Spinal cord (tissue), 9 donors: ENCODE measurements at regions not wholly inside any gene's neighbourhood (a gene's known extent, or its start where the extent isn't known, plus 50 kb on each side); places are given as distances from the start of the nearest gene placed in this dataset.
A peak's percentile ranks its signal among the peaks of the same experiment; 100 is the strongest.

Source experiments
- DNase-seq, 6 donors: peaks; one replicate each; pipeline versions ENCODE4 v3.0.0 to v3.0.0-alpha.2; 2013 to 2015; ENCODE audit warnings: low spot score in 6 of 6, low read depth in 4 of 6
- H3K27ac ChIP-seq: one replicate; pipeline ENCODE4 v1.5.1; 2013; ENCODE audit warnings: low read depth, low read length, control low read depth
- H3K27me3 ChIP-seq: one replicate; pipeline ENCODE4 v1.6.1; 2013; ENCODE audit warnings: low read length; ENCODE audit not compliant: control insufficient read depth, insufficient read depth
- H3K36me3 ChIP-seq: one replicate; pipeline ENCODE4 v1.6.1; 2013; ENCODE audit warnings: low read length; ENCODE audit not compliant: control insufficient read depth, insufficient read depth
- H3K4me1 ChIP-seq: one replicate; pipeline ENCODE4 v1.6.1; 2013; ENCODE audit warnings: low read length; ENCODE audit not compliant: control insufficient read depth, insufficient read depth
- H3K4me3 ChIP-seq: one replicate; pipeline ENCODE4 v1.5.1; 2013; ENCODE audit warnings: low read depth, low read length, control low read depth
- H3K9me3 ChIP-seq: one replicate; pipeline ENCODE4 v1.6.1; 2013; ENCODE audit warnings: low read length; ENCODE audit not compliant: control insufficient read depth, insufficient read depth
- WGBS: methylation state at CpG from one replicate; pipeline ENCODE4 v1.1.5; 2013; ENCODE audit warnings: missing lambda C conversion rate; ENCODE audit not compliant: insufficient coverage; 5-methylcytosine and 5-hydroxymethylcytosine counted together
- donor health status: healthy.

DNA sequence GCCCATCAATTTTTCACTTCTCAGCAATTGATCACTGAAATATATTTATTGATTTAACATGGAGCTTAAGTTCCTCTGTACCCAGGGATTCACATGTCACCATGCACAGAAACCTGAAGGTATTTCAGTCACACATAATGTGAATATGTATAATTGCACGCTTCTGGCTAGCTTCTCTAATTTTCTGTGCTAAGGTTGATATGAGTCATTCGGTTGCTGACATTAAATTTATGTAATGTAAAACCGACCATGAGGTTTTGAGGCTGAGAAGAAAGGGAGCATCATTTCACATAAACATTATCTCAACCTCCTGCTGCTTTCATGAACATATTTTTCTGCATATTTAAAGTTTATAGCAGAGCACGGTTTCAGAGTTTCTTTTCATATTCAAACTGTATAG is 381.0 kb upstream of the TPK1 start:
- H3K4me1 ChIP-seq, result no peaks in the 10 kb centered on the region
- no peaks in the 10 kb centered on the region for H3K36me3 ChIP-seq
- no peak overlapping the region for H3K27ac ChIP-seq
- H3K9me3 ChIP-seq, result peaks cover 2% of the 10 kb centered on the region
- DNase-seq, result no peak
- no peak overlapping the region for H3K4me3 ChIP-seq
- H3K27me3 ChIP-seq, result no peaks in the 10 kb centered on the region
- WGBS, result no CpG with 5 or more reads among the region's 4 CpGs

DNA sequence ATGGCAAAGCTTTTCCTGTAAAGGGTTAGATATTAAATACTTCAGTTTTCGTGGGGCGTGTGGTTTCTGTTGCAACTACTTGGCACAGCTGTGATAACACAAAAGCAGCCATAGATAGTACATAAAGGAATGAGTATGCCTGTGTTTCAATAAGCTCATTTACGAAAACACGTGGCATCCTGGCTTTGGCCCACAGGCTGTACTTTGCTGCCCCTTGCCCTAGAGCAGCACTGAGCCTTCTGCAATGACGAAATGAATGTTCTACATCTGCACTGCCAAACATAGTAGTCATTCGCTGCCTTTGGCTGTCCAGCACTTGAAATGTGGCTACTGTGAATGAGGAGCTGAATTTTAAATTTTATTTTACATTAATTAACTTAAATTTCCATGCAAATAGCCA is 376.2 kb upstream of the TPK1 start:
- Histone ChIP-seq H3K9me3 (peaks cover 1% of the 10 kb centered on the region), H3K4me1 (no peaks in the 10 kb centered on the region), H3K27ac (no peak overlapping the region), H3K36me3 (no peaks in the 10 kb centered on the region), H3K4me3 (no peak overlapping the region), H3K27me3 (no peaks in the 10 kb centered on the region)
- peak in 4 of 6 donors; percentile 2 to 49 (median 24) for DNase-seq
- WGBS, result 60% methylated on average over 4 of the region's 6 CpGs

DNA sequence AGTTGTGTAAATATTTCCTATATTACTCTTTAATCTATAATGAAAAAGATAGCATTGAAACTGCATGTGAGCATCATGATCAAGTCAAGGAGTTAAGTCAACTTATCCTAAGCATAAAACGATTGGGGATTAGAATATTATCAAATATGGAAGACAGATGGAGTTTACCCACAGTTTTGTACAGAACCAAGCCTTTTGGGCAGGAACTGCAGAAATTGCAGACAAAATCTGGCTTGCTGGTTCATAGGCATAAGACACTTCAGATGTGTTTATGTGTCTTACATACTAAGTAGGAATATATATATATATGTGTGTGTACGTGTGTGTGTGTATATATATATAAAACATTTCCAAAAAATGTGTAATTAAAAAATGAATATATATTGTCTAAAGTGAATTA is 375.4 kb upstream of the TPK1 start:
- Histone ChIP-seq H3K4me3 (no peak overlapping the region), H3K27ac (no peak overlapping the region), H3K27me3 (no peaks in the 10 kb centered on the region), H3K4me1 (no peaks in the 10 kb centered on the region), H3K36me3 (no peaks in the 10 kb centered on the region), H3K9me3 (peaks cover 1% of the 10 kb centered on the region)
- peak in 1 of 6 donors; percentile 61 for DNase-seq
- 80% methylated on average over 1 of the region's 2 CpGs for WGBS

DNA sequence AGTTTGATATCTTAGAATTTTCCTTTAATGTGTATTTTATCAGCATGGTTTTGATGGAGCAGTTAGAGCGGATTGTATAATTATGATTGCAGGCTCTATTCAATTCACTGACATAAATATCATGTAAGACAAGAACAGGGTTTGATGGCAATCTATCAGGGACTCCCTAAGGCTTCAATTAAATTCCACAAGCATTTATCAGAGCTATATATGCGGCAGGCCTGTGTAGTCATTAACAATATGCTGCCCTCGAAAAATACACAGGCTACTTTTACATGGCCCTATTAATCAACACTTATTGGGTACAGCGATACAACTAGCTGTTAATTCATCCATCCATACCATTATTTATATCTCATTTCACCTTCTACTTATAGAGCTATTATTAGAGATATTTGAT is 358.1 kb upstream of the TPK1 start:
- H3K36me3 ChIP-seq, result no peaks in the 10 kb centered on the region
- no peaks in the 10 kb centered on the region for H3K27me3 ChIP-seq
- H3K4me1 ChIP-seq, result no peaks in the 10 kb centered on the region
- DNase-seq, result peak in 1 of 6 donors; percentile 48
- no peak overlapping the region for H3K27ac ChIP-seq
- no peak overlapping the region for H3K4me3 ChIP-seq
- peaks cover 1% of the 10 kb centered on the region for H3K9me3 ChIP-seq
- WGBS, result 100% methylated on average over 1 of the region's 4 CpGs

DNA sequence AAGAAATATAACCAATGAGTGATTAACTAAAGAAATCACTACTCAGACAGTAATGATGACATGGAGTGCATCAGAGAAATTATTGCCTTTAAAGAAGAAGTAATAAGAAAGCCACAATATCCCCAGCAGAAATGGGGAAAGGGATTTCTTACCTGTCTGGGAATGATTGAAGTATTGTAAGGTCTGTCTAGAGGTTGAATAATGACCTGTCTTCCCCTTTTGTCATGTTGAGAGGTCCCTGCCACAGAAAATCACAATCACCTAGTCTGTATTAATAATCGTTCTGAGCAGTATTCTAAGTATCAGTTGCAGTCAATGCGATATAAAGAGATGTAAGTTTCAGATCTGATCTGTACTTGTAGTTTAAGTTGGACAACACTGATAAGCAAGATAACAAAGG is 349.1 kb upstream of the TPK1 start:
- DNase-seq, result no peak
- Histone ChIP-seq H3K27ac (no peak overlapping the region), H3K9me3 (peaks cover 1% of the 10 kb centered on the region), H3K4me3 (no peak overlapping the region), H3K4me1 (no peaks in the 10 kb centered on the region), H3K36me3 (no peaks in the 10 kb centered on the region), H3K27me3 (no peaks in the 10 kb centered on the region)
- WGBS, result no CpG with 5 or more reads among the region's 2 CpGs

DNA sequence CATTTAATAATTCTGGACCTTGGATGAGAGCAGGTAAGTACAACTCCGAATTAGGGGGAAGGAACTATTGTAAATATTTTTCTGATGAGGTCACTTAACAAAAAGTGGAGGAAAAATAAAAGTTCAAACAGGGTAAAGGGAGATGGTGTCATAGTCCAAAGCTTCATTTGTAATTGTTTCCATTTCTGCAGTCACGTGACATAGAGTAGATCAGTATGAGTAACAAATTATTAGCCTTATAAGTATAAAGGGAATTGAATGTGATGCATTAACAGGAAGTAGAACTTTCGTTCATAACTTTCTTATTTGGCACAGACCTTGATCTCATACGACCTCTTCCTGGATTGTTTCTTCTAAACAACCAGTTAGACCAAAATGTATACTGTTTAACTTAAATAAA is 347.2 kb upstream of the TPK1 start:
- H3K27ac ChIP-seq, result no peak overlapping the region
- H3K4me1 ChIP-seq, result no peaks in the 10 kb centered on the region
- no peak for DNase-seq
- H3K36me3 ChIP-seq, result no peaks in the 10 kb centered on the region
- no peaks in the 10 kb centered on the region for H3K27me3 ChIP-seq
- no peaks in the 10 kb centered on the region for H3K9me3 ChIP-seq
- H3K4me3 ChIP-seq, result no peak overlapping the region
- 56% methylated on average over 1 of the region's 4 CpGs for WGBS

DNA sequence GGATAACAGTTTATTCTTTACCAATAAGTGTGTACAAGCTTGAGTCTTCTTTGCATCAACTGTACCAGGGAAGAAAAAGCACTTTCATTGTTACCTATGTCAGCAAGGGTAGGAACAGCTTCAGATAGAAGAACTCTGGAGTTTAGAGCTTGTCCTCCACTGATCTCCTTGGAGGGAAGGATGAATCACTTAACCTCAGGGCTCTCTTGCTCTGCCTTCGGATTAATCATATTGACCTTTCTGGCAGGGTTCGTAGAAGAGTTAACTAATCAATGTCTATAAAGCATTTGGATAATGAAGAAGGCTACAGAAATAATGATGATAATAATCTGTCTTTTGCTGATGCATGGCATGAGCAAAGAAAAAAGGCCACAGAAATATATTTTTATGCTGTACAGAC is 339.5 kb upstream of the TPK1 start:
- H3K36me3 ChIP-seq, result no peaks in the 10 kb centered on the region
- no peaks in the 10 kb centered on the region for H3K27me3 ChIP-seq
- no peaks in the 10 kb centered on the region for H3K9me3 ChIP-seq
- WGBS, result 90% methylated on average over 2 of the region's 2 CpGs
- H3K27ac ChIP-seq, result no peak overlapping the region
- H3K4me1 ChIP-seq, result no peaks in the 10 kb centered on the region
- no peak overlapping the region for H3K4me3 ChIP-seq
- DNase-seq, result no peak

DNA sequence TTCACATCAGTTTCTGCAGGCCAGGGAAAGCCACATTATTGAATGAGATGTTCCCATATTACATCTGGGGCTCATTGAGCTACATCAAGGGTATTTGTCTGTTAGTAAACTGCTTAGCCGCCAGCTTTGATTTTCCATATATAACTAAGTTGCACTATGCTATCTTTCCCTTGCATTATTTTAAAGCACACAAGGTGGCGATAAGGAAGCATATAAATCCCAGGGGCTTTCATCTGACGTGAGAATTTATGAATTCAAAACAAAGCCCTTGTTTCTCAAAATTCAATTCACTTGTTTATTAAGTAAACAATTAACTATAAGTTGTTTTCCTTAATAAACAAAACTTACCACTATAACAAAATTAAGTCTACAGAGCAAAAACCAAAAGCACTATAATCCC is 334.1 kb upstream of the TPK1 start:
- DNase-seq, result peak in 2 of 6 donors; percentile 44 to 54
- no CpG with 5 or more reads among the region's 3 CpGs for WGBS
- no peaks in the 10 kb centered on the region for H3K4me1 ChIP-seq

DNA sequence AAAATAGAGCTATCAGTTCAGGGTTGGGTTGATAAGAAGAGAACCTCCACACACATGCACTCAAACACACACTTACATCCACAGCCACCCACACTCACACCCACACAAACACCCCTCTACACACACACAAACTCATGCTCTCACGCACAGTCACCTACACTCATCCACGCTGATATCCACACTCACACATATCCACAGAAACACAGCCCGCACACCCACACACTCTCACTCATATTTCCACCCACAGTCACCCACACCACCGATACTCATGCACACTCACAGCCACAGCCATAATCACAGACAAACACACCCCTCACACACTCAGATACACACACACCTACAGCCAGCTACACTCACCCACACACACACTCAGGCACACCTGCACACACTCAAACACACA is 333.0 kb upstream of the TPK1 start:
- no peak overlapping the region for H3K27ac ChIP-seq
- no peaks in the 10 kb centered on the region for H3K9me3 ChIP-seq
- no peak overlapping the region for H3K4me3 ChIP-seq
- WGBS, result 95% methylated on average over 4 of the region's 4 CpGs
- no peaks in the 10 kb centered on the region for H3K4me1 ChIP-seq
- no peaks in the 10 kb centered on the region for H3K27me3 ChIP-seq
- DNase-seq, result no peak
- H3K36me3 ChIP-seq, result no peaks in the 10 kb centered on the region

More for the DNA sequence above, 334.1 kb upstream of the TPK1 start:
- no peaks in the 10 kb centered on the region for H3K36me3 ChIP-seq
- no peaks in the 10 kb centered on the region for H3K27me3 ChIP-seq
- no peak overlapping the region for H3K27ac ChIP-seq
- no peaks in the 10 kb centered on the region for H3K9me3 ChIP-seq
- H3K4me3 ChIP-seq, result no peak overlapping the region

DNA sequence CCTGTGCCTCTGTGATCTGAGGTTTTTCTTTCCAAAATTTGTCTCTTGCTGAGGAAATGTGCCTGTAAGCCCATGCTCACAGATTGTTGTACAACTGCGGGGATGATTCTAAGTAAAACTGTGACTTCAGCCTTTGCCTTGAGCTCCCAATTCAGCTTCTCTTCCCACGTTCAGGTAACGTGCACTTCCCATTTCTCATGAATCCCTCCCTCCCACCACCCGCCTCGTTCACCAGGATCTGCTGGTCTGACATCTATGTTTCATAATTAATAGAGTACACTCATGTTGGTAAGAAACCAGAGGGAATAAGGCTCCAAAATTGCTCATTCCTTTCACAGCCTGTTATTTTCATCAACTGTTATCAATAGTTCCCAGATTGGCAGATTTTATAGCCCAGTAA is 332.6 kb upstream of the TPK1 start:
- Histone ChIP-seq H3K27ac (no peak overlapping the region), H3K36me3 (no peaks in the 10 kb centered on the region), H3K4me1 (no peaks in the 10 kb centered on the region), H3K9me3 (no peaks in the 10 kb centered on the region), H3K27me3 (no peaks in the 10 kb centered on the region), H3K4me3 (no peak overlapping the region)
- 100% methylated on average over 2 of the region's 5 CpGs for WGBS
- no peak for DNase-seq
